Left ventricle myocardium inferior (tissue), 1 donor: ENCODE measurements at regions not wholly inside any gene's neighbourhood (a gene's known extent, or its start where the extent isn't known, plus 50 kb on each side); places are given as distances from the start of the nearest gene placed in this dataset.
"Not testable (repeated sequence)": the region's sequence is repeated elsewhere in the genome, so short reads cannot be mapped to it uniquely, and the experiment has no call there.

Experiments used
- DNase-seq: peaks from one replicate; pipeline ENCODE4 v3.0.0-alpha.2; 2020
- H3K27ac ChIP-seq: fragments of 200-600 bp; replicated peaks from 2 replicates; pipeline ENCODE4 v1.8.0; 2021
- H3K27me3 ChIP-seq: fragments of 200-600 bp; 2 replicates; pipeline ENCODE4 v1.8.0; 2021; ENCODE audit warnings: low read depth
- H3K36me3 ChIP-seq: fragments of 200-600 bp; 2 replicates; pipeline ENCODE4 v1.8.0; 2021
- H3K4me1 ChIP-seq: fragments of 200-600 bp; 2 replicates; pipeline ENCODE4 v1.8.0; 2021
- H3K4me3 ChIP-seq: fragments of 200-600 bp; 2 replicates; pipeline ENCODE4 v1.8.0; 2021; ENCODE audit warnings: mild to moderate bottlenecking, moderate library complexity
- H3K9me3 ChIP-seq: fragments of 200-600 bp; replicated peaks from 2 replicates; pipeline ENCODE4 v1.8.0; 2021
- CTCF ChIP-seq: fragments of 200-600 bp; IDR thresholded peaks from 2 replicates; pipeline ENCODE4 v1.8.0; 2021; ENCODE audit warnings: antibody characterized with exemption, mild to moderate bottlenecking, borderline replicate concordance
- intact Hi-C: fragments of 100-400 bp; cut with micrococcal nuclease; formaldehyde crosslinking; loops from one replicate; pipeline ENCODE4 v1.11.0; 2022
- donor health status: DM: no; HTN: yes; CAD: no; lungs with severe emphysema.

- Histone ChIP-seq H3K4me1 (no peaks in the 10 kb centered on the region), H3K27ac (no peak overlapping the region), H3K4me3 (no peak overlapping the region), H3K36me3 (no peaks in the 10 kb centered on the region), H3K9me3 (no peaks in the 10 kb centered on the region), H3K27me3 (no peaks in the 10 kb centered on the region)
- DNase-seq, result no peak
- intact Hi-C loops, result no loop called here
- no peak for TF ChIP-seq CTCF
Measured at GRCh38 chr2:44063033-44063432, 67.2 kb upstream of the LRPPRC start.

- H3K4me3 ChIP-seq, H3K36me3 ChIP-seq, H3K27ac ChIP-seq, H3K4me1 ChIP-seq, DNase-seq, H3K9me3 ChIP-seq, H3K27me3 ChIP-seq, intact Hi-C loops: not testable (repeated sequence)
Measured at GRCh38 chr2:44064281-44064680, 68.5 kb upstream of the LRPPRC start.

GRCh38 chr2:44067012-44067790 is 71.4 kb upstream of the LRPPRC start:
- DNase-seq, H3K27me3 ChIP-seq, intact Hi-C loops: not testable (repeated sequence)

GRCh38 chr2:44067791-44068181 is 72.0 kb upstream of the LRPPRC start:
- intact Hi-C loops, H3K4me1 ChIP-seq, H3K36me3 ChIP-seq, H3K27ac ChIP-seq, H3K9me3 ChIP-seq, DNase-seq, H3K4me3 ChIP-seq, H3K27me3 ChIP-seq: not testable (repeated sequence)

More at GRCh38 chr2:44067012-44067790, 71.4 kb upstream of the LRPPRC start:
- H3K9me3 ChIP-seq, H3K4me3 ChIP-seq, H3K4me1 ChIP-seq, H3K27ac ChIP-seq, H3K36me3 ChIP-seq: not testable (repeated sequence)

- intact Hi-C loops, result no loop called here
- TF ChIP-seq CTCF, result no peak
- H3K4me1 ChIP-seq, result peaks cover 4% of the 10 kb centered on the region
- no peaks in the 10 kb centered on the region for H3K9me3 ChIP-seq
- no peak overlapping the region for H3K27ac ChIP-seq
- DNase-seq, result no peak
- H3K4me3 ChIP-seq, result no peak overlapping the region
- H3K36me3 ChIP-seq, result no peaks in the 10 kb centered on the region
- no peaks in the 10 kb centered on the region for H3K27me3 ChIP-seq
Measured at GRCh38 chr2:44071454-44072046, 75.8 kb upstream of the LRPPRC start.

- intact Hi-C loops, H3K27ac ChIP-seq, H3K36me3 ChIP-seq, DNase-seq, H3K4me1 ChIP-seq, H3K4me3 ChIP-seq, H3K27me3 ChIP-seq, H3K9me3 ChIP-seq: not testable (repeated sequence)
Measured at GRCh38 chr2:44073667-44074066, 77.9 kb upstream of the LRPPRC start.

- H3K9me3 ChIP-seq, H3K27ac ChIP-seq, H3K27me3 ChIP-seq, H3K4me1 ChIP-seq, H3K4me3 ChIP-seq, intact Hi-C loops, DNase-seq, H3K36me3 ChIP-seq: not testable (repeated sequence)
Measured at GRCh38 chr2:44074795-44075194, 79.0 kb upstream of the LRPPRC start.

- DNase-seq, result no peak
- TF ChIP-seq CTCF, result no peak
- no peak overlapping the region for H3K27ac ChIP-seq
- H3K4me3 ChIP-seq, result no peak overlapping the region
- H3K4me1 ChIP-seq, result peaks cover 4% of the 10 kb centered on the region
- no peaks in the 10 kb centered on the region for H3K9me3 ChIP-seq
- H3K27me3 ChIP-seq, result no peaks in the 10 kb centered on the region
- no peaks in the 10 kb centered on the region for H3K36me3 ChIP-seq
- intact Hi-C loops, result no loop called here
Measured at GRCh38 chr2:44075541-44075940, 79.8 kb upstream of the LRPPRC start.
